Mammary epithelial cell (primary cell): ENCODE measurements at regions not wholly inside any gene's neighbourhood (a gene's known extent, or its start where the extent isn't known, plus 50 kb on each side); places are given as distances from the start of the nearest gene placed in this dataset.

Source experiments
- CTCF ChIP-seq, 2 donors: IDR thresholded peaks in 1 of 2; conservative IDR thresholded peaks in 1 of 2; 2 replicates each; pipeline ENCODE4 v1.5.1; 2011 to 2012; ENCODE audit warnings: inconsistent platforms in 2 of 2, low read length in 2 of 2, mild to moderate bottlenecking in 2 of 2, control low read depth in 1 of 2, low read depth in 1 of 2; ENCODE audit not compliant: insufficient read depth in 1 of 2; ENCODE audit errors: extremely low read depth in 1 of 2
- EZH2 ChIP-seq: IDR thresholded peaks from 2 replicates; pipeline ENCODE4 v1.6.1; 2012; ENCODE audit warnings: low read length, inconsistent platforms, borderline replicate concordance

DNA sequence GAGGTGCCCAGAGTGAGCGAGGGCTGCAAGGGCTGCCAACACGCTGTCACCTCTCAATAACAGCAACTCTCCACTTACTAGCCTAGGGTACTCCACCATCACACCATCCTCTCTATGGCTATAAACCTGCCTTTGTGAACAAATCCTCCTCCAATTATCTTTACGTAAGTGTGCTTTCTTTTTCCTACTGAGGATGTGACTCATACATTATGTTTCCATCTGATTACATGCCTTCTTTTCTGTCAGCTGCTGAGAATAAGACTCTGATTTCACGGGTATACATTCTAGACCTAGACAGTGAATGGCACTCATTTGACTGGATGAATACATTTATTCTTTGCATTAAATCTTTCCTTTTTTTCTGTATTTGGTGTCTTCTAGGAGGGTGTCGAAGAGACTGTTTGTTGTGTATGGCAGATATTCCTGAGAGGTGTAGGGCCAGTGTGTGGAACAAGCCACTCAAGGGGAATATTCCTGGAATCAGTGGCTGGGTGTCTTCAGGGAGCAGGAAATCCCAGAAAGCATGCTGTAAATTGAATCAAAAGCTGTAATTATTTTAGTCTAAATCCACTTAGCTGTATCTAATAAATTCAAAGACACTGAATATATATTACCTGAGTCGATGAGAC, 327.3 kb upstream of the TMTC1 start:
- no peak for TF ChIP-seq CTCF (conservative IDR thresholded peaks at IDR 0.05 in 1 of 2, IDR thresholded peaks at IDR 0.05 in 1 of 2; ENCODE audit: extremely low read depth in 1 of 2, insufficient read depth in 1 of 2, low read depth in 1 of 2, low read length in 2 of 2)
- no peak for TF ChIP-seq EZH2
